ENCODE measurements at regions not wholly inside any gene's neighbourhood (a gene's known extent, or its start where the extent isn't known, plus 50 kb on each side); places are given as distances from the start of the nearest gene placed in this dataset.

GRCh38 chr9:89798547-89799120, 193.8 kb downstream of the GADD45G start:
- no peak for DNase-seq

- no peak for DNase-seq
These were observed 194.4 kb downstream of the GADD45G start for GRCh38 chr9:89799221-89799620.

GRCh38 chr9:89799766-89800165, 195.0 kb downstream of the GADD45G start:
- DNase-seq, result no peak

- DNase-seq, result no peak
These were observed 196.5 kb downstream of the GADD45G start for GRCh38 chr9:89801341-89801740.

- DNase-seq, result no peak
These were observed 197.2 kb downstream of the GADD45G start for GRCh38 chr9:89801742-89802670.

- DNase-seq, result no peak
These were observed 198.1 kb downstream of the GADD45G start for GRCh38 chr9:89802781-89803355.

- no peak for DNase-seq
These were observed 198.6 kb downstream of the GADD45G start for GRCh38 chr9:89803403-89803802.

GRCh38 chr9:89804766-89805531, 200.1 kb downstream of the GADD45G start:
- DNase-seq, result no peak

- no peak for DNase-seq
These were observed 200.9 kb downstream of the GADD45G start for GRCh38 chr9:89805571-89806292.

- DNase-seq, result no peak
These were observed 201.7 kb downstream of the GADD45G start for GRCh38 chr9:89806371-89807100.

- no peak for DNase-seq
These were observed 202.2 kb downstream of the GADD45G start for GRCh38 chr9:89807101-89807395.

- DNase-seq, result no peak
These were observed 202.9 kb downstream of the GADD45G start for GRCh38 chr9:89807682-89808075.

GRCh38 chr9:89808076-89808755, 203.4 kb downstream of the GADD45G start:
- DNase-seq, result no peak

GRCh38 chr9:89808756-89809181, 204.0 kb downstream of the GADD45G start:
- no peak for DNase-seq

- no peak for DNase-seq
These were observed 205.6 kb downstream of the GADD45G start for GRCh38 chr9:89810431-89810830.

GRCh38 chr9:89811356-89811755, 206.5 kb downstream of the GADD45G start:
- DNase-seq, result no peak

GRCh38 chr9:89811886-89812450, 207.2 kb downstream of the GADD45G start:
- no peak for DNase-seq

GRCh38 chr9:89812556-89813181, 207.9 kb downstream of the GADD45G start:
- no peak for DNase-seq

- no peak for DNase-seq
These were observed 208.7 kb downstream of the GADD45G start for GRCh38 chr9:89813482-89813881.

- DNase-seq, result no peak
These were observed 209.7 kb downstream of the GADD45G start for GRCh38 chr9:89814340-89815040.

All from CD4-positive, alpha-beta T cell treated with Interleukin-12 subunit alpha and Interleukin-12 subunit beta, for 1 hour (primary cell).